Neuronal stem cell (in vitro differentiated cells): ENCODE measurements at regions not wholly inside any gene's neighbourhood (a gene's known extent, or its start where the extent isn't known, plus 50 kb on each side); places are given as distances from the start of the nearest gene placed in this dataset.

ENCODE experiments used
- DNase-seq: peaks from one replicate; pipeline ENCODE4 v3.0.0-alpha.2; 2013; ENCODE audit warnings: low spot score
- H2AFZ ChIP-seq: one replicate; pipeline ENCODE4 v1.6.1; 2013; ENCODE audit warnings: mild to moderate bottlenecking, low read length, inconsistent platforms
- H2AK5ac ChIP-seq: 2 replicates; pipeline ENCODE4 v1.6.1; 2013; ENCODE audit warnings: low read depth, mild to moderate bottlenecking, inconsistent platforms, low read length, moderate library complexity, mixed read lengths
- H2BK120ac ChIP-seq: 2 replicates; pipeline ENCODE4 v1.6.1; 2013; ENCODE audit warnings: low read depth, mild to moderate bottlenecking, inconsistent platforms, low read length, moderate library complexity, mixed read lengths
- H2BK12ac ChIP-seq: one replicate; pipeline ENCODE4 v1.6.1; 2013; ENCODE audit warnings: low read length, inconsistent platforms
- H2BK15ac ChIP-seq: 2 replicates; pipeline ENCODE4 v1.6.1; 2013; ENCODE audit warnings: mild to moderate bottlenecking, low read length, inconsistent platforms, mixed read lengths
- H2BK5ac ChIP-seq: one replicate; pipeline ENCODE4 v1.6.1; 2013; ENCODE audit warnings: inconsistent platforms, mild to moderate bottlenecking, low read length, moderate library complexity
- H3K14ac ChIP-seq: one replicate; pipeline ENCODE4 v1.6.1; 2013; ENCODE audit warnings: low read length, inconsistent platforms
- H3K18ac ChIP-seq: 2 replicates; pipeline ENCODE4 v1.6.1; 2013; ENCODE audit warnings: low read length, inconsistent platforms
- H3K23ac ChIP-seq: 2 replicates; pipeline ENCODE4 v1.6.1; 2013; ENCODE audit warnings: low read depth, mild to moderate bottlenecking, mixed read lengths, low read length, inconsistent platforms; ENCODE audit not compliant: poor library complexity
- H3K27ac ChIP-seq: replicated peaks from 3 replicates; pipeline ENCODE4 v1.5.1; 2013; ENCODE audit warnings: low read length, inconsistent platforms
- H3K27me3 ChIP-seq, 3 experiments: 2 replicates each; pipeline ENCODE4 v1.6.1; 2013; ENCODE audit warnings: low read length in 3 of 3, mild to moderate bottlenecking in 2 of 3, inconsistent platforms in 1 of 3, low read depth in 1 of 3, mixed read lengths in 1 of 3, moderate library complexity in 1 of 3; ENCODE audit not compliant: control insufficient read depth in 3 of 3, insufficient read depth in 3 of 3
- H3K36me3 ChIP-seq, 2 donors: replicated peaks in 1 of 2; 2 replicates each; pipeline ENCODE4 v1.6.1; 2013; ENCODE audit warnings: low read length in 2 of 2; ENCODE audit not compliant: control insufficient read depth in 2 of 2, insufficient read depth in 2 of 2
- H3K4ac ChIP-seq: 2 replicates; pipeline ENCODE4 v1.6.1; 2013; ENCODE audit warnings: inconsistent platforms, mild to moderate bottlenecking, low read length, moderate library complexity
- H3K4me1 ChIP-seq, 2 donors: 1 replicate in 1 of 2; 2 replicates in 1 of 2; pipeline ENCODE4 v1.6.1; 2013; ENCODE audit warnings: low read length in 2 of 2, low read depth in 1 of 2; ENCODE audit not compliant: control insufficient read depth in 2 of 2, insufficient read depth in 1 of 2
- H3K4me2 ChIP-seq: one replicate; pipeline ENCODE4 v1.6.1; 2013; ENCODE audit warnings: mild to moderate bottlenecking, low read length, inconsistent platforms; ENCODE audit not compliant: insufficient read depth, poor library complexity, severe bottlenecking
- H3K4me3 ChIP-seq, 2 donors: 2 replicates each; pipeline ENCODE4 v1.5.1; 2013; ENCODE audit warnings: low read length in 2 of 2, mild to moderate bottlenecking in 2 of 2, inconsistent platforms in 1 of 2, moderate library complexity in 1 of 2
- H3K79me1 ChIP-seq: one replicate; pipeline ENCODE4 v1.6.1; 2013; ENCODE audit warnings: low read depth, mild to moderate bottlenecking, inconsistent platforms, low read length, moderate library complexity
- H3K9ac ChIP-seq: one replicate; pipeline ENCODE4 v1.6.1; 2013; ENCODE audit warnings: mild to moderate bottlenecking, low read depth, low read length, inconsistent platforms; ENCODE audit not compliant: poor library complexity
- H3K9me3 ChIP-seq, 2 donors: replicated peaks in 1 of 2; 2 replicates each; pipeline versions ENCODE3 to v1.6.1; 2013; ENCODE audit warnings: low read length in 2 of 2, mild to moderate bottlenecking in 2 of 2, inconsistent platforms in 1 of 2, low read depth in 1 of 2, mixed read lengths in 1 of 2, moderate library complexity in 1 of 2; ENCODE audit not compliant: control insufficient read depth in 2 of 2, insufficient read depth in 1 of 2
- H4K8ac ChIP-seq: one replicate; pipeline ENCODE4 v1.6.1; 2013; ENCODE audit warnings: low read depth, mild to moderate bottlenecking, inconsistent platforms, low read length, moderate library complexity
- H4K91ac ChIP-seq: one replicate; pipeline ENCODE4 v1.6.1; 2013; ENCODE audit warnings: low read length, low read depth, mild to moderate bottlenecking, inconsistent platforms; ENCODE audit not compliant: poor library complexity
- WGBS, 2 donors: extraction: QIAGEN DNeasy Blood & Tissue Kit; methylation state at CpG; one replicate each; pipeline ENCODE4 v1.1.7; 2013; ENCODE audit warnings: missing lambda C conversion rate in 2 of 2, mixed read lengths in 1 of 2; ENCODE audit not compliant: insufficient read length in 2 of 2, insufficient replicate concordance in 1 of 2; ENCODE audit errors: extremely low coverage in 2 of 2; 5-methylcytosine and 5-hydroxymethylcytosine counted together

- DNase-seq = no peak
- H2BK12ac ChIP-seq = no peak overlapping the region
- no peak overlapping the region for H3K4ac ChIP-seq
- no peaks in the 10 kb centered on the region for H3K4me1 ChIP-seq
- no peak overlapping the region for H2BK5ac ChIP-seq
- H3K36me3 ChIP-seq = no peaks in the 10 kb centered on the region
- no peaks in the 10 kb centered on the region for H3K27me3 ChIP-seq
- no peak overlapping the region for H3K9ac ChIP-seq
- no peak overlapping the region for H3K23ac ChIP-seq
- H3K18ac ChIP-seq = no peak overlapping the region
- H2AK5ac ChIP-seq = no peak overlapping the region
- H3K9me3 ChIP-seq = no peaks in the 10 kb centered on the region
- H2BK15ac ChIP-seq = no peak overlapping the region
- H2AFZ ChIP-seq = no peak overlapping the region
- H3K14ac ChIP-seq = no peak overlapping the region
- H4K91ac ChIP-seq = no peak overlapping the region
- H3K79me1 ChIP-seq = no peaks in the 10 kb centered on the region
- no peak overlapping the region for H2BK120ac ChIP-seq
- H3K27ac ChIP-seq = no peak overlapping the region
- no peak overlapping the region for H3K4me3 ChIP-seq
- H4K8ac ChIP-seq = no peak overlapping the region
- no peak overlapping the region for H3K4me2 ChIP-seq
Observed at GRCh38 chr9:29325894-29326293, 1752.6 kb upstream of the C9orf72 start.

- no peaks in the 10 kb centered on the region for H3K79me1 ChIP-seq
- WGBS, 2 donors = no CpG with 5 or more reads among the region's 2 CpGs
- no peak overlapping the region for H3K23ac ChIP-seq
Observed at GRCh38 chr9:29332789-29333188, 1759.5 kb upstream of the C9orf72 start.

GRCh38 chr9:29336281-29336680 is 1763.0 kb upstream of the C9orf72 start:
- Histone ChIP-seq H3K18ac (no peak overlapping the region), H4K91ac (no peak overlapping the region), H3K14ac (no peak overlapping the region), H3K4me3 (no peak overlapping the region), H3K4me2 (no peak overlapping the region), H2BK15ac (no peak overlapping the region), H2AK5ac (no peak overlapping the region), H3K36me3 (no peaks in the 10 kb centered on the region), H3K79me1 (no peaks in the 10 kb centered on the region), H3K27ac (no peak overlapping the region), H3K27me3 (no peaks in the 10 kb centered on the region), H3K23ac (no peak overlapping the region), H3K9me3 (no peaks in the 10 kb centered on the region), H2BK12ac (no peak overlapping the region), H2BK5ac (no peak overlapping the region), H3K4me1 (no peaks in the 10 kb centered on the region), H2AFZ (no peak overlapping the region), H3K4ac (no peak overlapping the region), H3K9ac (no peak overlapping the region), H4K8ac (no peak overlapping the region), H2BK120ac (no peak overlapping the region)
- no CpG with 5 or more reads among the region's 3 CpGs for WGBS, 2 donors
- DNase-seq = no peak

More at GRCh38 chr9:29332789-29333188, 1759.5 kb upstream of the C9orf72 start:
- no peak overlapping the region for H3K4ac ChIP-seq
- no peak overlapping the region for H2BK5ac ChIP-seq
- no peak overlapping the region for H2BK120ac ChIP-seq
- no peak overlapping the region for H3K9ac ChIP-seq
- H3K4me3 ChIP-seq = no peak overlapping the region
- H3K27ac ChIP-seq = no peak overlapping the region
- H2BK15ac ChIP-seq = no peak overlapping the region
- no peaks in the 10 kb centered on the region for H3K4me1 ChIP-seq
- no peak overlapping the region for H4K8ac ChIP-seq
- no peak overlapping the region for H2AK5ac ChIP-seq
- H3K4me2 ChIP-seq = no peak overlapping the region
- H2AFZ ChIP-seq = no peak overlapping the region
- no peaks in the 10 kb centered on the region for H3K9me3 ChIP-seq
- no peak overlapping the region for H3K18ac ChIP-seq
- no peak for DNase-seq
- no peak overlapping the region for H2BK12ac ChIP-seq
- no peak overlapping the region for H3K14ac ChIP-seq
- H3K27me3 ChIP-seq = no peaks in the 10 kb centered on the region
- no peak overlapping the region for H4K91ac ChIP-seq
- H3K36me3 ChIP-seq = no peaks in the 10 kb centered on the region

DNA sequence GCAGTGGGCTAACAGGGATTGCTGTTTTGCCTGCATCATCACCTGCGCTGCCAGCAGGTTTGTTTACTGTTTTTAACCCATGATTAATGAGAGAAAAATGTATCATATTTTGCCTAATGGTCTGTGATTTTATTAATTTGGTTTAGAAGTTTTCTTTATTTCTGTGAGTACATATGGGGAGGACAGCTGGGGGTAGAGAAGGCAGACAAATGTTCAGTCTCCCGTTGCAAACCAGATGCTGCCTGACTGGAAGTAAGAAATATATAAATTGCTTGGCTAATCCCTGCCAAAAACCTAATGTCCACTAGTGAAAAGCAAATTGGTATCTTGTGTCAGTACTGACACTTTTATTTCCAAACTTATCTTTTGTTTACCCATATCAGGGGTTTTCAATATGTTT is 1766.1 kb upstream of the C9orf72 start:
- no peak overlapping the region for H2BK5ac ChIP-seq
- no peak overlapping the region for H3K4ac ChIP-seq
- no peak overlapping the region for H3K14ac ChIP-seq
- H3K23ac ChIP-seq = no peak overlapping the region
- no peak overlapping the region for H3K4me2 ChIP-seq
- no peak overlapping the region for H2BK12ac ChIP-seq
- no peak overlapping the region for H3K4me3 ChIP-seq
- no peak overlapping the region for H4K8ac ChIP-seq
- WGBS, 2 donors = no CpG with 5 or more reads among the region's 2 CpGs
- no peak overlapping the region for H4K91ac ChIP-seq
- no peak overlapping the region for H2BK120ac ChIP-seq
- DNase-seq = no peak
- no peak overlapping the region for H3K9ac ChIP-seq
- H3K36me3 ChIP-seq = no peaks in the 10 kb centered on the region
- H2AFZ ChIP-seq = no peak overlapping the region
- no peak overlapping the region for H3K27ac ChIP-seq
- no peak overlapping the region for H2AK5ac ChIP-seq
- no peaks in the 10 kb centered on the region for H3K79me1 ChIP-seq
- H3K27me3 ChIP-seq = no peaks in the 10 kb centered on the region
- no peaks in the 10 kb centered on the region for H3K9me3 ChIP-seq
- no peaks in the 10 kb centered on the region for H3K4me1 ChIP-seq
- H3K18ac ChIP-seq = no peak overlapping the region
- no peak overlapping the region for H2BK15ac ChIP-seq
